Stomach (tissue), 4 donors: ENCODE measurements at regions not wholly inside any gene's neighbourhood (a gene's known extent, or its start where the extent isn't known, plus 50 kb on each side); places are given as distances from the start of the nearest gene placed in this dataset.

Experiments
- CTCF ChIP-seq, 7 experiments: fragments of 450-650 bp in 4 of 7; fragments of 200-600 bp in 3 of 7; sonication (generic) in 3 of 7; IDR thresholded peaks; one replicate each; pipeline ENCODE4 v1.5.1; 2016 to 2019; ENCODE audit warnings: antibody characterized with exemption in 7 of 7, control low read depth in 2 of 7, mild to moderate bottlenecking in 1 of 7
- EP300 ChIP-seq: sonication (generic); formaldehyde crosslinking; IDR thresholded peaks from one replicate; pipeline ENCODE4 v1.6.1; 2017; ENCODE audit warnings: antibody characterized with exemption
- POLR2A ChIP-seq, 4 donors: fragments of 450-650 bp; IDR thresholded peaks; one replicate each; pipeline ENCODE4 v1.6.1; 2016; ENCODE audit warnings: antibody characterized with exemption in 4 of 4, control low read depth in 2 of 4, mild to moderate bottlenecking in 1 of 4, moderate library complexity in 1 of 4
- POLR2AphosphoS5 ChIP-seq, 3 donors: sonication (generic); formaldehyde crosslinking; IDR thresholded peaks; one replicate each; pipeline ENCODE4 v1.6.1; 2016; ENCODE audit warnings: antibody characterized with exemption in 3 of 3

DNA sequence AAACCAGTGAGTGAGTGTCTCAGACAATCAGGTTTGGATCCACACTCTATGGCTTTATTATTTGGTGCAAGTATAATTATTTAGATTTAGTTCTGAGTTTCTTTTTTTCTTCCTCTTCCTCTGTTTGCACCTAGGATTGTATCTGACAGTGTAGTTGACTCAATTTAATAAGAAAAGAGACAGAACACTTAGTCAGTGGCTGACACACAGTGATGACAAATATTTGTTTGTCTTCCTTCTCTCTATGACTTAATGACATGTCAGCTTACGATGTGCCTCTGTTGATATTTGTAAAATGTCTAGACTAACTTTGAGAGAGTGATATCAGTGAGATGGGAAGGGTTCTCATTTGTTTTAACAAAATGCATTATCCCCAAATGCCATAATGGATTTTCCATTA lies 129.5 kb upstream of the SLC10A2 start:
- TF ChIP-seq POLR2AphosphoS5 (IDR thresholded peaks at IDR 0.05) = no peak
- TF ChIP-seq CTCF (IDR thresholded peaks at IDR 0.05) = no peak
- TF ChIP-seq POLR2A (IDR thresholded peaks at IDR 0.05) = no peak
- TF ChIP-seq EP300 = no peak
